Thyroid gland (tissue), 4 donors: ENCODE measurements at regions not wholly inside any gene's neighbourhood (a gene's known extent, or its start where the extent isn't known, plus 50 kb on each side); places are given as distances from the start of the nearest gene placed in this dataset.

Experiments used
- DNase-seq, 2 donors: peaks; one replicate each; pipeline ENCODE4 v3.0.0-alpha.2; 2019
- H3K27ac ChIP-seq, 3 donors: fragments of 200-600 bp; sonication (generic); 1 replicate in 2 of 3; 2 replicates in 1 of 3; pipeline ENCODE4 v1.5.1; 2016 to 2019; ENCODE audit warnings: mild to moderate bottlenecking in 1 of 3, moderate library complexity in 1 of 3
- H3K27me3 ChIP-seq: fragments of 200-600 bp; sonication (generic); one replicate; pipeline ENCODE4 v1.5.1; 2019
- H3K36me3 ChIP-seq, 2 donors: fragments of 200-600 bp; sonication (generic); one replicate each; pipeline ENCODE4 v1.5.1; 2016 to 2019
- H3K4me1 ChIP-seq, 2 donors: fragments of 200-600 bp; sonication (generic); one replicate each; pipeline ENCODE4 v1.5.1; 2017 to 2019
- H3K4me3 ChIP-seq, 3 donors: fragments of 200-600 bp; sonication (generic); replicated peaks in 1 of 3; 1 replicate in 2 of 3; 2 replicates in 1 of 3; pipeline ENCODE4 v1.5.1; 2016; ENCODE audit warnings: mild to moderate bottlenecking in 1 of 3
- H3K9me3 ChIP-seq: fragments of 200-600 bp; sonication (generic); one replicate; pipeline ENCODE4 v1.5.1; 2017
- POLR2A ChIP-seq, 2 donors: fragments of 450-650 bp; IDR thresholded peaks; one replicate each; pipeline ENCODE4 v1.6.1; 2017; ENCODE audit warnings: antibody characterized with exemption in 2 of 2, mild to moderate bottlenecking in 2 of 2, moderate library complexity in 1 of 2
- WGBS, 2 donors: methylation state at CpG; one replicate each; pipeline ENCODE4 v1.1.5; 2017; 5-methylcytosine and 5-hydroxymethylcytosine counted together
- intact Hi-C: fragments of 100-400 bp; cut with DNase I; formaldehyde crosslinking; loops from one replicate; pipeline ENCODE4 v1.15.1; 2023
- TF ChIP-seq, protein P1 (sequence below), 6 experiments: fragments of 200-600 bp in 3 of 6; fragments of 450-650 bp in 3 of 6; sonication (generic) in 3 of 6; IDR thresholded peaks; one replicate each; pipeline ENCODE4 v1.5.1; 2016 to 2019; ENCODE audit warnings: antibody characterized with exemption in 6 of 6, mild to moderate bottlenecking in 2 of 6, inconsistent platforms in 1 of 6, moderate library complexity in 1 of 6

- Histone ChIP-seq H3K9me3 (no peaks in the 10 kb centered on the region), H3K4me1 (no peaks in the 10 kb centered on the region), H3K27ac (no peak overlapping the region), H3K27me3 (no peaks in the 10 kb centered on the region), H3K4me3 (no peak overlapping the region), H3K36me3 (no peaks in the 10 kb centered on the region)
- intact Hi-C loops: no loop called here
- 56 to 74% methylated on average over 2 of the region's 2 CpGs for WGBS, 2 donors
- DNase-seq: no peak
- TF ChIP-seq POLR2A (IDR thresholded peaks at IDR 0.05): no peak
- TF ChIP-seq, protein P1, sequence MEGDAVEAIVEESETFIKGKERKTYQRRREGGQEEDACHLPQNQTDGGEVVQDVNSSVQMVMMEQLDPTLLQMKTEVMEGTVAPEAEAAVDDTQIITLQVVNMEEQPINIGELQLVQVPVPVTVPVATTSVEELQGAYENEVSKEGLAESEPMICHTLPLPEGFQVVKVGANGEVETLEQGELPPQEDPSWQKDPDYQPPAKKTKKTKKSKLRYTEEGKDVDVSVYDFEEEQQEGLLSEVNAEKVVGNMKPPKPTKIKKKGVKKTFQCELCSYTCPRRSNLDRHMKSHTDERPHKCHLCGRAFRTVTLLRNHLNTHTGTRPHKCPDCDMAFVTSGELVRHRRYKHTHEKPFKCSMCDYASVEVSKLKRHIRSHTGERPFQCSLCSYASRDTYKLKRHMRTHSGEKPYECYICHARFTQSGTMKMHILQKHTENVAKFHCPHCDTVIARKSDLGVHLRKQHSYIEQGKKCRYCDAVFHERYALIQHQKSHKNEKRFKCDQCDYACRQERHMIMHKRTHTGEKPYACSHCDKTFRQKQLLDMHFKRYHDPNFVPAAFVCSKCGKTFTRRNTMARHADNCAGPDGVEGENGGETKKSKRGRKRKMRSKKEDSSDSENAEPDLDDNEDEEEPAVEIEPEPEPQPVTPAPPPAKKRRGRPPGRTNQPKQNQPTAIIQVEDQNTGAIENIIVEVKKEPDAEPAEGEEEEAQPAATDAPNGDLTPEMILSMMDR (IDR thresholded peaks at IDR 0.05): no peak
These were observed 64.8 kb upstream of the CLSTN2 start for GRCh38 chr3:139870000-139870675.

DNA sequence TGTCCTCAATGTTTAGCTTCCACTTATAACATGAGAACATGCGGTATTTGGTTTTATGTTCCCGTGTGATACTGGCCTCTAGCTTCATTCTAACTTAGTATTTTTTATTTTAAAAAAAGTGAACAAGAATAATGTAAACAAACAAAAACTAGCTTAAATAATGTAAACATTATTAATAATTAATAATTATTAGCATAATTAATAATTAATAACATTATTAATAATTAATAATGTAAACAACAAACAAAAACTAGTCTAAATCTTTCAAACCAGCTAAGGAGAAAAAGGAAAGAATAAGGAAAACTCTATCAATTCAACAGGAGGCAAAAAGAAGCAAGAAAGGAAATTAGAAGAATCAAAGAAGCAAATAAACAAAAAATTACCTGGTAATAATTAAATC, 66.2 kb upstream of the CLSTN2 start:
- Histone ChIP-seq H3K9me3 (no peaks in the 10 kb centered on the region), H3K27me3 (no peaks in the 10 kb centered on the region), H3K4me3 (no peak overlapping the region), H3K36me3 (no peaks in the 10 kb centered on the region), H3K4me1 (no peaks in the 10 kb centered on the region), H3K27ac (no peak overlapping the region)
- TF ChIP-seq, protein P1 (IDR thresholded peaks at IDR 0.05): no peak
- TF ChIP-seq POLR2A (IDR thresholded peaks at IDR 0.05): no peak
- DNase-seq: no peak
- intact Hi-C loops: no loop called here
- WGBS, 2 donors: 94 to 95% methylated on average over 2 of the region's 2 CpGs

DNA sequence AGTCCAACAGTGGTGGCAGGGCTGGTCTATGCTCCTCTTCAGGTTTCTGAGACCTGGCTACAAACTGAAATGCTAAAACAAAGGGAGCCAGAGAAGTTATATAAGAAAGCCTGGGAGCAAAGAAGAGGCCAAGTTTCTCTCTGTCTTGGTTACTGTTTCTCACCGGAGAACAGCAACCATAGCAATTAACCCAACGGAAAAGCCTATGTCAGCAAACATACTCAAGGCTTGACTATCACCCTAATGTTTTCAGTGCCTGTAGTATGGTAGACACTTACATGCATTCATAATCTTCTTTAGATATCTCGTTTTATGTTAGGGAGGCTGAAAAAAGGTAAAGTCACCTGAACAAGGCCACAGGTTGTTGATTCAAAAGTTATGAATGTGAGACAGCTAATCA, 86.3 kb upstream of the CLSTN2 start:
- Histone ChIP-seq H3K36me3 (no peaks in the 10 kb centered on the region), H3K9me3 (no peaks in the 10 kb centered on the region), H3K27ac (no peak overlapping the region), H3K4me1 (no peaks in the 10 kb centered on the region), H3K27me3 (no peaks in the 10 kb centered on the region), H3K4me3 (no peak overlapping the region)
- intact Hi-C loops: no loop called here
- 50 to 62% methylated on average over 3 of the region's 3 CpGs for WGBS, 2 donors
- TF ChIP-seq POLR2A (IDR thresholded peaks at IDR 0.05): no peak
- TF ChIP-seq, protein P1 (IDR thresholded peaks at IDR 0.05): no peak
- no peak for DNase-seq

- intact Hi-C loops: no loop called here
- 59 to 60% methylated on average over 1 of the region's 1 CpG for WGBS, 2 donors
- TF ChIP-seq, protein P1 (IDR thresholded peaks at IDR 0.05): no peak
- no peak for TF ChIP-seq POLR2A (IDR thresholded peaks at IDR 0.05)
- Histone ChIP-seq H3K36me3 (no peaks in the 10 kb centered on the region), H3K9me3 (no peaks in the 10 kb centered on the region), H3K27ac (no peak overlapping the region), H3K4me1 (no peaks in the 10 kb centered on the region), H3K4me3 (no peak overlapping the region), H3K27me3 (no peaks in the 10 kb centered on the region)
- no peak for DNase-seq
These were observed 88.3 kb upstream of the CLSTN2 start for GRCh38 chr3:139846729-139847128.

GRCh38 chr3:139839659-139840058, 95.3 kb upstream of the CLSTN2 start:
- Histone ChIP-seq H3K36me3 (no peaks in the 10 kb centered on the region), H3K4me1 (no peaks in the 10 kb centered on the region), H3K4me3 (no peak overlapping the region), H3K27me3 (no peaks in the 10 kb centered on the region), H3K9me3 (no peaks in the 10 kb centered on the region), H3K27ac (no peak overlapping the region)
- TF ChIP-seq, protein P1 (IDR thresholded peaks at IDR 0.05): no peak
- no peak for TF ChIP-seq POLR2A (IDR thresholded peaks at IDR 0.05)
- no peak for DNase-seq
- 57 to 59% methylated on average over 3 of the region's 3 CpGs for WGBS, 2 donors
- intact Hi-C loops: no loop called here
